ENCODE measurements at regions not wholly inside any gene's neighbourhood (a gene's known extent, or its start where the extent isn't known, plus 50 kb on each side); places are given as distances from the start of the nearest gene placed in this dataset.

- no peak for TF ChIP-seq CTCF (IDR thresholded peaks at IDR 0.05; ENCODE audit: low read depth, low read length)
- H3K4me3 ChIP-seq (ENCODE audit: low read depth, low read length): no peak overlapping the region
Measured at GRCh38 chr5:118545470-118545869, 442.9 kb downstream of the DTWD2 start.

- H3K4me3 ChIP-seq (ENCODE audit: low read depth, low read length): no peak overlapping the region
- TF ChIP-seq CTCF (IDR thresholded peaks at IDR 0.05; ENCODE audit: low read depth, low read length): no peak
Measured at GRCh38 chr5:118544887-118545449, 443.4 kb downstream of the DTWD2 start.

GRCh38 chr5:118533923-118534322, 454.4 kb downstream of the DTWD2 start:
- no peak for TF ChIP-seq CTCF (IDR thresholded peaks at IDR 0.05; ENCODE audit: low read depth, low read length)
- no peak overlapping the region for H3K4me3 ChIP-seq (ENCODE audit: low read depth, low read length)

- no peak for TF ChIP-seq CTCF (IDR thresholded peaks at IDR 0.05; ENCODE audit: low read depth, low read length)
- H3K4me3 ChIP-seq (ENCODE audit: low read depth, low read length): no peak overlapping the region
Measured at GRCh38 chr5:118533156-118533555, 455.2 kb downstream of the DTWD2 start.

- no peak overlapping the region for H3K4me3 ChIP-seq (ENCODE audit: low read depth, low read length)
- TF ChIP-seq CTCF (IDR thresholded peaks at IDR 0.05; ENCODE audit: low read depth, low read length): no peak
Measured at GRCh38 chr5:118531276-118531675, 457.1 kb downstream of the DTWD2 start.

GRCh38 chr5:118529361-118530144, 458.8 kb downstream of the DTWD2 start:
- no peak for TF ChIP-seq CTCF (IDR thresholded peaks at IDR 0.05; ENCODE audit: low read depth, low read length)
- no peak overlapping the region for H3K4me3 ChIP-seq (ENCODE audit: low read depth, low read length)

GRCh38 chr5:118522626-118523025, 465.7 kb downstream of the DTWD2 start:
- TF ChIP-seq CTCF (IDR thresholded peaks at IDR 0.05; ENCODE audit: low read depth, low read length): no peak
- H3K4me3 ChIP-seq (ENCODE audit: low read depth, low read length): no peak overlapping the region

Measured in WI38 (cell line).